MM.1S (cell line): ENCODE measurements at regions not wholly inside any gene's neighbourhood (a gene's known extent, or its start where the extent isn't known, plus 50 kb on each side); places are given as distances from the start of the nearest gene placed in this dataset.

Experiments used
- CTCF ChIP-seq: fragments of 300-600 bp; sonication (generic); IDR thresholded peaks from 2 replicates; pipeline ENCODE4 v1.5.1; 2016; ENCODE audit warnings: antibody characterized with exemption, low read length, mixed read lengths
- EZH2 ChIP-seq: fragments of 300-600 bp; sonication (generic); optimal IDR thresholded peaks from 2 replicates; pipeline ENCODE3; 2017; ENCODE audit warnings: low read depth, mild to moderate bottlenecking, antibody characterized with exemption, low read length, mixed read lengths
- EZH2phosphoT487 ChIP-seq: fragments of 300-600 bp; sonication (generic); IDR thresholded peaks from 2 replicates; pipeline ENCODE4 v1.6.1; 2018; ENCODE audit warnings: antibody characterized with exemption, low read length

- TF ChIP-seq CTCF (no peak), EZH2 (no peak), EZH2phosphoT487 (no peak)
Measured at GRCh38 chr15:70226337-70226980, 128.7 kb upstream of the TLE3 start.
